HCT116 (cell line): ENCODE measurements at regions not wholly inside any gene's neighbourhood (a gene's known extent, or its start where the extent isn't known, plus 50 kb on each side); places are given as distances from the start of the nearest gene placed in this dataset.

Experiments used
- ATAC-seq: fragments of 200-7000 bp; cut with Tn5 transposase; 2 replicates; pipeline ENCODE4 v1.9.1; 2020; ENCODE audit warnings: mild to moderate bottlenecking, moderate library complexity
- BruUV-seq: library from RNA; stranded (reverse); fragments of 400-500 nt; replicated peaks from 2 replicates; lab custom pipeline; 2021; lab: Mats Ljungman, UMichigan
- CTCF ChIA-PET: fragments of 300-600 bp; sonication (Branson Sonifier 250); formaldehyde crosslinking; loops from one replicate; lab custom pipeline; 2021; ENCODE audit warnings: antibody characterized with exemption; lab: Charles Lee
- POLR2A ChIA-PET: fragments of 300-600, 350-600 bp; sonication (Branson Sonifier 250); formaldehyde crosslinking; loops from one replicate; lab custom pipeline; 2021; ENCODE audit warnings: antibody characterized with exemption; lab: Charles Lee
- RAD21 ChIA-PET, 2 experiments: fragments of 300-600 bp; sonication (Branson Sonifier 250); formaldehyde crosslinking; loops; one replicate each; lab custom pipeline; 2023; ENCODE audit warnings: low total read pairs in 2 of 2; ENCODE audit not compliant: uncharacterized antibody in 2 of 2, unreplicated experiment in 2 of 2, low non-redundant PET in 1 of 2; lab: Charles Lee
- DNase-seq: peaks from one replicate; pipeline ENCODE4 v3.0.0-alpha.2; 2010; ENCODE audit warnings: low read depth, low spot score
- H2AFZ ChIP-seq: fragments of 200-600 bp; shearing (Covaris generic), sonication (generic); 2 replicates; pipeline ENCODE4 v1.6.1; 2017; ENCODE audit warnings: low read depth, mixed run types, mixed read lengths, antibody characterized with exemption, low read length; ENCODE audit not compliant: poor library complexity, severe bottlenecking
- H3K27ac ChIP-seq: 2 replicates; pipeline ENCODE4 v1.5.1; 2012; ENCODE audit warnings: low read depth, low read length
- H3K27me3 ChIP-seq: fragments of 200-600 bp; sonication (generic); 2 replicates; pipeline ENCODE4 v1.6.1; 2016; ENCODE audit warnings: mixed run types, low read length, mixed read lengths; ENCODE audit not compliant: insufficient read depth
- H3K36me3 ChIP-seq, 2 experiments: fragments of 200-500 bp in 1 of 2; fragments of 200-600 bp in 1 of 2; sonication (Bioruptor generic) in 1 of 2; sonication (generic) in 1 of 2; 2 replicates each; pipeline versions ENCODE4 v1.5.1 to v1.6.1; 2014 to 2016; ENCODE audit warnings: low read length in 2 of 2, inconsistent platforms in 1 of 2, mixed read lengths in 1 of 2, mixed run types in 1 of 2; ENCODE audit not compliant: insufficient read depth in 2 of 2, control insufficient read depth in 1 of 2
- H3K4me1 ChIP-seq, 2 experiments: fragments of 200-600 bp in 1 of 2; sonication (generic) in 1 of 2; 2 replicates each; pipeline versions ENCODE4 v1.5.1 to v1.6.1; 2012 to 2017; ENCODE audit warnings: low read length in 2 of 2, inconsistent platforms in 1 of 2, mild to moderate bottlenecking in 1 of 2, mixed read lengths in 1 of 2, mixed run types in 1 of 2, moderate library complexity in 1 of 2; ENCODE audit not compliant: insufficient read depth in 2 of 2, control insufficient read depth in 1 of 2
- H3K4me2 ChIP-seq: fragments of 200-600 bp; sonication (generic); 2 replicates; pipeline ENCODE4 v1.6.1; 2017; ENCODE audit warnings: mixed run types, low read length, mixed read lengths
- H3K4me3 ChIP-seq, 2 experiments: fragments of 200-600 bp in 1 of 2; sonication (generic) in 1 of 2; replicated peaks in 1 of 2; 2 replicates each; pipeline ENCODE4 v1.5.1; 2011 to 2016; ENCODE audit warnings: low read length in 2 of 2, control low read depth in 1 of 2, low read depth in 1 of 2, mild to moderate bottlenecking in 1 of 2, mixed read lengths in 1 of 2, mixed run types in 1 of 2
- H3K79me2 ChIP-seq: fragments of 200-600 bp; sonication (generic); 2 replicates; pipeline ENCODE4 v1.6.1; 2017; ENCODE audit warnings: mild to moderate bottlenecking, mixed run types, low read length, moderate library complexity, mixed read lengths; ENCODE audit not compliant: insufficient read depth
- H3K9ac ChIP-seq: fragments of 200-600 bp; sonication (generic); 2 replicates; pipeline ENCODE4 v1.6.1; 2016; ENCODE audit warnings: low read length, mixed read lengths
- H3K9me2 ChIP-seq: fragments of 200-600 bp; sonication (generic), shearing (Covaris generic); 2 replicates; pipeline ENCODE4 v1.6.1; 2017; ENCODE audit warnings: mixed run types, mild to moderate bottlenecking, moderate library complexity; ENCODE audit not compliant: insufficient read depth
- H3K9me3 ChIP-seq, 2 experiments: fragments of 200-500 bp in 1 of 2; fragments of 200-600 bp in 1 of 2; sonication (Bioruptor generic) in 1 of 2; sonication (generic) in 1 of 2; 2 replicates each; pipeline ENCODE4 v1.6.1; 2014 to 2017; ENCODE audit warnings: low read length in 2 of 2, mixed read lengths in 2 of 2, inconsistent platforms in 1 of 2, low read depth in 1 of 2, mild to moderate bottlenecking in 1 of 2, mixed run types in 1 of 2, moderate library complexity in 1 of 2; ENCODE audit not compliant: control insufficient read depth in 1 of 2, insufficient read depth in 1 of 2
- H4K20me1 ChIP-seq: fragments of 200-600 bp; sonication (generic), shearing (Covaris generic); 2 replicates; pipeline ENCODE4 v1.6.1; 2017; ENCODE audit warnings: mixed run types, mild to moderate bottlenecking, moderate library complexity; ENCODE audit not compliant: insufficient read depth
- ATF3 ChIP-seq: IDR thresholded peaks from 2 replicates; pipeline ENCODE4 v1.6.1; 2012
- CBX3 ChIP-seq: IDR thresholded peaks from 2 replicates; pipeline ENCODE4 v1.6.1; 2012; ENCODE audit warnings: low read depth
- CTCF ChIP-seq, 3 experiments: fragments of 200-600 bp in 1 of 3; sonication (generic) in 1 of 3; IDR thresholded peaks in 2 of 3; conservative IDR thresholded peaks in 1 of 3; 2 replicates each; pipeline ENCODE4 v1.5.1; 2012 to 2017; ENCODE audit warnings: low read depth in 2 of 3, low read length in 2 of 3, antibody characterized with exemption in 1 of 3, borderline replicate concordance in 1 of 3, control low read depth in 1 of 3, mild to moderate bottlenecking in 1 of 3, mixed read lengths in 1 of 3, mixed run types in 1 of 3, moderate library complexity in 1 of 3; ENCODE audit not compliant: insufficient read depth in 1 of 3
- EGR1 ChIP-seq: IDR thresholded peaks from 2 replicates; pipeline ENCODE4 v1.6.1; 2012; ENCODE audit warnings: low read depth
- EZH2phosphoT487 ChIP-seq: fragments of 200-600 bp; IDR thresholded peaks from 2 replicates; pipeline ENCODE4 v1.6.1; 2018; ENCODE audit warnings: antibody characterized with exemption, borderline replicate concordance
- POLR2AphosphoS5 ChIP-seq: IDR thresholded peaks from 2 replicates; pipeline ENCODE4 v1.6.1; 2011; ENCODE audit warnings: mild to moderate bottlenecking, low read depth, low read length, moderate library complexity
- RAD21 ChIP-seq: IDR thresholded peaks from 2 replicates; pipeline ENCODE4 v1.6.1; 2012; ENCODE audit warnings: low read depth, mild to moderate bottlenecking
- SIN3A ChIP-seq: IDR thresholded peaks from 2 replicates; pipeline ENCODE4 v1.6.1; 2012; ENCODE audit warnings: low read depth
- TCF7L2 ChIP-seq: IDR thresholded peaks from 2 replicates; pipeline ENCODE4 v1.7.0; 2011; ENCODE audit warnings: borderline replicate concordance, inconsistent platforms; ENCODE audit not compliant: insufficient read depth, insufficient read length; ENCODE audit errors: extremely low read depth
- YY1 ChIP-seq: IDR thresholded peaks from 2 replicates; pipeline ENCODE4 v1.6.1; 2011; ENCODE audit warnings: low read length, low read depth, moderate library complexity, mild to moderate bottlenecking; ENCODE audit not compliant: insufficient replicate concordance; ENCODE audit errors: extremely low read depth
- intact Hi-C: fragments of 100-400 bp; cut with micrococcal nuclease; formaldehyde crosslinking; loops from 2 replicates; pipeline ENCODE4 v1.10.0; 2022
- TF ChIP-seq, protein P1 (sequence below): IDR thresholded peaks from 2 replicates; pipeline ENCODE4 v1.6.1; 2011; ENCODE audit warnings: mild to moderate bottlenecking, low read length, moderate library complexity; ENCODE audit not compliant: insufficient replicate concordance; ENCODE audit errors: extremely low read depth

GRCh38 chr4:16995451-16995850 lies 97.0 kb upstream of the LDB2 start (continued):
- TF ChIP-seq CTCF (IDR thresholded peaks at IDR 0.05 in 2 of 3, conservative IDR thresholded peaks at IDR 0.05 in 1 of 3; ENCODE audit: borderline replicate concordance in 1 of 3, insufficient read depth in 1 of 3, low read depth in 2 of 3, low read length in 2 of 3): no peak
- TF ChIP-seq, all 23 proteins: peak for 0

- Histone ChIP-seq H3K9ac (no peak overlapping the region), H3K79me2 (no peaks in the 10 kb centered on the region), H3K27me3 (peaks cover 6% of the 10 kb centered on the region; the same call in 1 of the 2 replicates), H3K4me2 (no peak overlapping the region), H3K9me3 (no peaks in the 10 kb centered on the region), H3K36me3 (no peaks in the 10 kb centered on the region), H3K9me2 (no peaks in the 10 kb centered on the region), H2AFZ (no peak overlapping the region), H3K4me1 (no peaks in the 10 kb centered on the region), H3K27ac (no peak overlapping the region), H3K4me3 (no peak overlapping the region), H4K20me1 (no peaks in the 10 kb centered on the region)
- ChIA-PET RAD21 (no interaction called here), POLR2A (no interaction called here), CTCF (no interaction called here)
- no TSS peak for BruUV-seq
- no peak for ATAC-seq
- DNase-seq: no peak
- intact Hi-C loops: no loop called here
- TF ChIP-seq YY1 (no peak), POLR2AphosphoS5 (no peak), EGR1 (no peak), TCF7L2 (no peak), ATF3 (no peak), CBX3 (no peak), RAD21 (no peak), SIN3A (no peak), EZH2phosphoT487 (no peak), CTCF (IDR thresholded peaks at IDR 0.05 in 2 of 3, conservative IDR thresholded peaks at IDR 0.05 in 1 of 3; ENCODE audit: borderline replicate concordance in 1 of 3, insufficient read depth in 1 of 3, low read depth in 2 of 3, low read length in 2 of 3) (no peak)
- TF ChIP-seq, protein P1, sequence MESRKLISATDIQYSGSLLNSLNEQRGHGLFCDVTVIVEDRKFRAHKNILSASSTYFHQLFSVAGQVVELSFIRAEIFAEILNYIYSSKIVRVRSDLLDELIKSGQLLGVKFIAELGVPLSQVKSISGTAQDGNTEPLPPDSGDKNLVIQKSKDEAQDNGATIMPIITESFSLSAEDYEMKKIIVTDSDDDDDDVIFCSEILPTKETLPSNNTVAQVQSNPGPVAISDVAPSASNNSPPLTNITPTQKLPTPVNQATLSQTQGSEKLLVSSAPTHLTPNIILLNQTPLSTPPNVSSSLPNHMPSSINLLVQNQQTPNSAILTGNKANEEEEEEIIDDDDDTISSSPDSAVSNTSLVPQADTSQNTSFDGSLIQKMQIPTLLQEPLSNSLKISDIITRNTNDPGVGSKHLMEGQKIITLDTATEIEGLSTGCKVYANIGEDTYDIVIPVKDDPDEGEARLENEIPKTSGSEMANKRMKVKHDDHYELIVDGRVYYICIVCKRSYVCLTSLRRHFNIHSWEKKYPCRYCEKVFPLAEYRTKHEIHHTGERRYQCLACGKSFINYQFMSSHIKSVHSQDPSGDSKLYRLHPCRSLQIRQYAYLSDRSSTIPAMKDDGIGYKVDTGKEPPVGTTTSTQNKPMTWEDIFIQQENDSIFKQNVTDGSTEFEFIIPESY: no peak
Observed at GRCh38 chr4:16993956-16994840, 95.8 kb upstream of the LDB2 start.
